Esophagus muscularis mucosa (tissue), 4 donors: ENCODE measurements at regions not wholly inside any gene's neighbourhood (a gene's known extent, or its start where the extent isn't known, plus 50 kb on each side); places are given as distances from the start of the nearest gene placed in this dataset.

ENCODE experiments used
- CTCF ChIP-seq, 3 experiments: fragments of 200-600 bp in 2 of 3; fragments of 450-650 bp in 1 of 3; sonication (generic) in 2 of 3; IDR thresholded peaks; one replicate each; pipeline ENCODE4 v1.5.1; 2017 to 2019; ENCODE audit warnings: antibody characterized with exemption in 3 of 3, mild to moderate bottlenecking in 2 of 3, moderate library complexity in 1 of 3
- EP300 ChIP-seq: sonication (generic); formaldehyde crosslinking; IDR thresholded peaks from one replicate; pipeline ENCODE4 v1.6.1; 2017; ENCODE audit warnings: antibody characterized with exemption
- POLR2A ChIP-seq: fragments of 450-650 bp; IDR thresholded peaks from one replicate; pipeline ENCODE4 v1.6.1; 2017; ENCODE audit warnings: antibody characterized with exemption, moderate library complexity, mild to moderate bottlenecking, low read depth
- POLR2AphosphoS5 ChIP-seq, 2 donors: sonication (generic); formaldehyde crosslinking; IDR thresholded peaks; one replicate each; pipeline ENCODE4 v1.6.1; 2017; ENCODE audit warnings: antibody characterized with exemption in 2 of 2

- TF ChIP-seq CTCF (IDR thresholded peaks at IDR 0.05) (no peak), POLR2AphosphoS5 (IDR thresholded peaks at IDR 0.05) (no peak), POLR2A (no peak), EP300 (no peak)
Observed at GRCh38 chr6:135605278-135605790, 107.8 kb upstream of the AHI1 start.
